GM21737 (cell line): ENCODE measurements at regions not wholly inside any gene's neighbourhood (a gene's known extent, or its start where the extent isn't known, plus 50 kb on each side); places are given as distances from the start of the nearest gene placed in this dataset.
"Not testable (repeated sequence)": the region's sequence is repeated elsewhere in the genome, so short reads cannot be mapped to it uniquely, and the experiment has no call there.

Experiments used
- ATAC-seq: cut with Tn5 transposase; IDR thresholded peaks from one replicate; pipeline ENCODE4 v1.9.1; 2021; ENCODE audit warnings: mild to moderate bottlenecking, moderate library complexity; ENCODE audit not compliant: unreplicated experiment

- ATAC-seq, result no peak
These were observed 54.2 kb upstream of the PIK3R4 start for GRCh38 chr3:130800829-130801228.

GRCh38 chr3:130801473-130801872 lies 54.8 kb upstream of the PIK3R4 start:
- ATAC-seq, result no peak

DNA sequence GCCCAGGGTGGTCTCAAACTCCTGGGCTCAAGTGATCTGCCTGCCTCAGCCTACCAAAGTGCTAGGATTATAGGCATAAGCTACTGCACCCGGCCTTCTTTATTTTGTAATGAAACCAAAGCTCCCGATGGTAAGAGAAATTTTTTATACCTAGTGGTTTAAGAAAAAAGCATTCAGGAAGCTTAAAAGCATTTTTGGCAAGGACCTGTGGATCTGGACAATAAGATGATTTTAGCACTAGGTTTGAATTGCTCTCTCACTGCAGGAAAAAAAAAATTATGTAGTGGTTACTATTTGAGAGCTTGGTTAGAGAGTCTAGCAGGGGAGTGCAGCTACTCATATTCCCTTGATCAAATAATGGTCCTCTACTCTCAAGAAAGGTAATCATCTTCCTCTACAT lies 64.9 kb upstream of the PIK3R4 start:
- ATAC-seq, result no peak

DNA sequence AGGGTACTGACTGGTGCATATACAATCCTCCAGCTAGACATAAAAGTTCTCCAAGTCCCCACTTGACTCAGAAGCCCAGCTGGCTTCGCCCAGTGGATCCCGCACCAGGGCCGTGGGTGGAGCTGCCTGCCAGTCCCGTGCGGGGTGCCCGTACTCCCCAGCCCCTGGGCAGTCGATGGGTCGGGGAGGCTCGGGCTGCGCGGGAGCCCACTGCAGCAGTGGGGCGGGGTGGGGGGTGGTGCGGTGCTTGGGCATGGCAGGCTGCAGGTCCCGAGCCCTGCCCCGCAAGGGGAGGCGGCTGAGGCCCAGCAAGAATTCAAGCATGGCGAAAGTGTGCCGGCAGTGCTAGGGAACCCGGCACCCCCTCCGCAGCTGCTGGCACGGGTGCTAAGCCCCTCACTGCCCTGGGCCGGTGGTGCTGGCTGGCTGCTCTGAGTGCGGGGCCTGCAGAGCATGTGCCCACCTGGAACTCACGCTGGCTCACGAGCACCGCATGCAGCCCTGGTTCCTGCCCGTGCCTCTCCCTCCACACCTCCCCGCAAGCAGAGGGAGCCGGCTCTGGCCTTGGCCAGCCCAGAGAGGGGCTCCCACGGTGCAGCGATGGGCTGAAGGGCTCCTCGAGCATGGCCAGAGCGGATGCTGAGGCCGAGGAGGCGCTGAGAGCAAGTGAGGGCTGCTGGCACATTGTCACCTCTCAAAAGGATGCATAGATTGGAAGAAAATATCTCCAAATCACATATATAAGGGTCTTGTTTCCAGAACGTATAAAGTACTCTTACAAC lies 68.3 kb upstream of the PIK3R4 start:
- no peak for ATAC-seq

- no peak for ATAC-seq
These were observed 70.2 kb upstream of the PIK3R4 start for GRCh38 chr3:130816561-130817445.

- not testable (repeated sequence) for ATAC-seq
These were observed 71.4 kb upstream of the PIK3R4 start for GRCh38 chr3:130818066-130818465.

- no peak for ATAC-seq
These were observed 72.9 kb upstream of the ATP2C1 start for GRCh38 chr3:130820976-130821375.

DNA sequence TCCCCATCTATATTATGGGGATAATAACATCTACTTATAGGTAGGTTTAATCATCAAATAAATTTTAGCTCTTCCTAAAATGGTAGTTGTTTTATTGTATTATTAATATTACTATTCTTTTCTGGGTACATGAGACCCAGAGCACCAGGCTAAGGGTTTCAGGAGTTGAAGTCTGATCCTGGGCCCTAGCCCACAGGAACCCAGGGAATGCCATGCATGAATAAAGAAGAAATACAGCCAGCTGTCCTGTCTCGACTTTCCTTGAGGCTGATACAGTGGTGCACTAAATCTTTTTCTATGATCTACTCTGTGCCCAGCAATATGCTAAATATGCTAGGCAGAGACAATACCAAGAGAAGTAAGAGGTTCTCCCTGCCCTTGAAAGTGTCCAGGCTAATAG lies 72.1 kb upstream of the ATP2C1 start:
- ATAC-seq, result no peak

DNA sequence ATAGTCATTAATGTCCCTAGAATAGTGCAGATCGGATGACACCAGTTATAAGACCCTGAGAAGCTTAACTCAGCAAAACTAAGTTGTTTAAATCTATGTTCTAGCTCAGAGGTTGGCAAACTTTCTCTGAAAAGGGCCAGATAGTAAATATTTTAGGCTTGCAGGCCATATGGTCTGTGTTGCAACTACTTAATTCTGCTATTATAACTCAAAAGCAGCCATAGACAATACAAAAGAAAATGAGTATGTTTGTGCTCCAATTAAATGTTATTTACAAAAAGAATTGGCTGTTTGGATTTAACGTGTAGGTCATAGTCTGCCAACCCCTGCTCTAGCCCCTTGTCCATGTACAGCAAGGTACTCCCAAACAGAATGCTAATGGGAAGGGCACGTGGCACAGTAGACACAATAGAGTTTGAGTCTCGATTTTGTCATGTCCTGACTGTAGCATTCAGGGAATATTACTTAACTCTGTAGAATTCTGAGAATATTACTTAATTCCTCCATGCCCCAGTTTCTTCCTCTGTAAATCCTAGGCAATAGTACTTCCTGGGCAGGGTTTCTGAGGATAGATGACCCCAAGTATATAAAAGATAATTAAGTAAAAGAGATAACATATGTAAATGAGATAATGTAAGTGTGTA lies 70.5 kb upstream of the ATP2C1 start:
- no peak for ATAC-seq

DNA sequence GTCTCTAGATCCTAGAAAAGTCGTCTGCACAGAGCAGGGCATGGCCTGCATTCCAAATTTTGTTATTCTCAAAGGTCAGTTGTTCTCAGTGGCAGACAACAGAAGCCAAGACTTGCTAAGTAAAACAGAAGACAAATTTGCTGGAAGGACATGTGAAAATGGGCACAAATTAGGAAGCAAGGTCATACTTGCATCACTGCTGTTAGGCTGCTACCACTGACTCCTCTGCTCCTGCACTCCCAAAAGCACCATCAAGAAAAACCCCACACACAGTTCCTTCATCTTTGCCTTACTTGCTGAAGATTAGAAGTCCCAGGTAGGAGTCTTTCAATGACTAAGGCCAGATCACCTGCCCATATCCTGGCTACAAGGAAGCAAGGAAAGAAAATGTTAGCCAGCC lies 69.9 kb upstream of the ATP2C1 start:
- no peak for ATAC-seq

- ATAC-seq, result no peak
These were observed 68.1 kb upstream of the ATP2C1 start for GRCh38 chr3:130825762-130826299.

GRCh38 chr3:130826516-130827182 lies 67.2 kb upstream of the ATP2C1 start:
- ATAC-seq, result no peak

DNA sequence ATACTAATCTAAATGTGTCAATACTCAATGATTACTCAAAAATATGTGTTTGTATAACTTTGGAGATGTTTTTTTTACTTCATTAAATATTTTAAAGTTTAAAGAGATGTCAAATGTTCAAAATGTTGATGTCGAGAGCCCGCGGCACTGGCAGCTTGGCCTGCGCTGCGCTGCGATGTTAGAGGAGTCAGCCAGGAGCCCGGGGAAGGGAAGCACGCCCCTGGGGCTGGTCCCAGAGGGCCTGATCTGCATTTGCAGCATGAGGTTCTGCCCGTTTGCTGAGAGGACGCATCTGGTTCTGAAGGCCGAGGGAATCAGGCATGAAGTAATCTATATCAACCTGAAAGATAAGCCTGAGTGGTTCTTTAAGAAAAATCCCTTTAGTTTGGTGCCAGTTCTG lies 66.4 kb upstream of the ATP2C1 start:
- ATAC-seq, result no peak

DNA sequence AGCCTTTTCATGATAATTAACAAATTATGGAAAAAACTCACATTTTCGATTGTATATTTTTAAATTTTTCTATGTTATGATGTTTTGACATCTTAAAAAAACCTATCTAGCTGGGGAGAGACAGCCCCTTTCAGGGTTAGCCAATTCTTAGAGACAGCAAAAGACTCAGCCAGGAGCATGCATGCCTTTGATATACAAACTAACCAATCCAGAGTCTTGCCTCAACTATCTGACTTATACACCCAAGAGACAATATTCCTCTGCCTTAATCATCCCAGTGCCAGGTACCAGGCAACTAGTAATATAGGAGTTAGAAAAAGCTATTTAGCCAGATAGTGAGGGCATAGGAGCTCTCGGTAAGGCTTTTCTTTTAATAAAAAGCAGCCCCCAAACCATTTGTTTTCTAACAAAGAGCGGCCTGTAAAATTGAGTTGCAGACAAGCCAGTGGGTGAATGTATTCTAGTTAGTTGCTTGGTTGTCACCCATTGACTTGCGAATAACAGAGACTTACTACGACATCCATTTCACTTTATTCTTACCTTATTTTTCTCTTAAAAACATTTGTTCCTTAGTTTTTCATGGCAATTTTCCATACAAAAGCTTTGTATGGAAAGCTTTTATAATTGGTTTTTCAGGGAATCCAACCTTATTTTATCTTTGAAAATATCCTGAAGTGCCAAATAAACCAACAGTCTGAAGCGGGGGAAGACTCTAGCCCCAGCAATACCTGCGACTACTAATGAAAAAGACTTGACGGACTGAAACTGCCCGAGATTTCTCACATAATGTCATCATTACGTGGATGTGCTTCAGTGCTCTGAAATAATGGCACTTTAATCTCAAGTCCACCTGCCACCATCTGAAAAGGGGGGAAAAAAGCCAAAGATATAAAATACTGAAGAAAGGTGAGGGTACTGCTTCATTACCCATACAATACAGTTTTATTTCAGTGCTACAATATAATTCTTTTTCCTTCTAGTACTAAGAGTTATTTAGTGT lies 64.6 kb upstream of the ATP2C1 start:
- ATAC-seq, result no peak

- ATAC-seq, result no peak
These were observed 62.0 kb upstream of the ATP2C1 start for GRCh38 chr3:130831719-130832400.

- ATAC-seq, result not testable (repeated sequence)
These were observed 61.5 kb upstream of the ATP2C1 start for GRCh38 chr3:130832401-130832746.

GRCh38 chr3:130834476-130834875 lies 59.4 kb upstream of the ATP2C1 start:
- ATAC-seq, result no peak

GRCh38 chr3:130835483-130835882 lies 58.4 kb upstream of the ATP2C1 start:
- ATAC-seq, result no peak
